ENCODE measurements at regions not wholly inside any gene's neighbourhood (a gene's known extent, or its start where the extent isn't known, plus 50 kb on each side); places are given as distances from the start of the nearest gene placed in this dataset.
A peak's percentile ranks its signal among the peaks of the same experiment; 100 is the strongest.

DNA sequence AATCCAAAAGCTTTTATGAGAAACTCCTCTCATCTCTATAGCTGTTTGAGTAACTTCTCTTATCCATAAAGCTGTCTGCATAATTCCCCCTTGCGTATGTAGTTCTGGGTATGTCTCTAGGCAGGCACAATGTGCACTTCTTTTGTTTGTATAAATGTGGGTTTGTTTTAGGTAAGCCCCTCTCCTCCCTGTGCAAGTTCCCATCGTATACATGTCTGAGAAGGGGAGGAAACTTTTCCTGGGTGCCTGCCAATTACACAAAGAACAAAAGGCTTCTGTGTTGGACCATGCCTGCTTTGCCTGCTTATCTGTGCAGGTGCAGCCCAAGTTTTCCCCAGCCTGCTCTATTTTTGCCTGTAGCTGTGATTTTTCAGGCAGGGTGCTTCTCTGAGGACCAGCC lies 96.7 kb downstream of the CCER1 start:
- no peak for DNase-seq (ENCODE audit: low spot score in 2 of 2)
- TF ChIP-seq POLR2AphosphoS5 (IDR thresholded peaks at IDR 0.05) (no peak), POLR2A (IDR thresholded peaks at IDR 0.05) (no peak)
- Histone ChIP-seq H3K4me1 (no peaks in the 10 kb centered on the region), H3K4me3 (no peak overlapping the region), H3K27ac (no peak overlapping the region), H3K36me3 (no peaks in the 10 kb centered on the region), H3K9me3 (no peaks in the 10 kb centered on the region), H3K27me3 (no peaks in the 10 kb centered on the region)
- intact Hi-C loops (cut with DNase I; ENCODE audit: low total_unique reads), result no loop called here

DNA sequence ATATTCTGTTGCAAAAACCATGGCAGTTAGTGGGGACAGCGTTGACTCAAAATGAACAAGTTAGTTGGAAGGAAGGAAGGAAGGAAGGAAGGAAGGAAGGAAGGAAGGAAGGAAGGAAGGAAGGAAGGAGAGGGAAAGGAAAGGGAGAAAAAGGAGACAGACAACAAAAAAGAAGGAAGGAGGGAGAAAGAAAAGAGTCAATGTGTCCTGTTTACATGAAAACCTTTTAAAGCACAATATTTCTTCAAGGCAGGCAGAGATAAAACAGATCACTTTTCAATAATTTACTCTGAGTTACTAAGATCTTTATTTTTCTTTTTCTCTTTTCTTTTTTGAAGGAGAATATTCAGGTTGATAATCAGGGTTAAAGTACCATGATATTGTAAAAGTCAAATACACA lies 99.4 kb downstream of the CCER1 start:
- TF ChIP-seq POLR2A (IDR thresholded peaks at IDR 0.05), result no peak
- TF ChIP-seq, protein P1, sequence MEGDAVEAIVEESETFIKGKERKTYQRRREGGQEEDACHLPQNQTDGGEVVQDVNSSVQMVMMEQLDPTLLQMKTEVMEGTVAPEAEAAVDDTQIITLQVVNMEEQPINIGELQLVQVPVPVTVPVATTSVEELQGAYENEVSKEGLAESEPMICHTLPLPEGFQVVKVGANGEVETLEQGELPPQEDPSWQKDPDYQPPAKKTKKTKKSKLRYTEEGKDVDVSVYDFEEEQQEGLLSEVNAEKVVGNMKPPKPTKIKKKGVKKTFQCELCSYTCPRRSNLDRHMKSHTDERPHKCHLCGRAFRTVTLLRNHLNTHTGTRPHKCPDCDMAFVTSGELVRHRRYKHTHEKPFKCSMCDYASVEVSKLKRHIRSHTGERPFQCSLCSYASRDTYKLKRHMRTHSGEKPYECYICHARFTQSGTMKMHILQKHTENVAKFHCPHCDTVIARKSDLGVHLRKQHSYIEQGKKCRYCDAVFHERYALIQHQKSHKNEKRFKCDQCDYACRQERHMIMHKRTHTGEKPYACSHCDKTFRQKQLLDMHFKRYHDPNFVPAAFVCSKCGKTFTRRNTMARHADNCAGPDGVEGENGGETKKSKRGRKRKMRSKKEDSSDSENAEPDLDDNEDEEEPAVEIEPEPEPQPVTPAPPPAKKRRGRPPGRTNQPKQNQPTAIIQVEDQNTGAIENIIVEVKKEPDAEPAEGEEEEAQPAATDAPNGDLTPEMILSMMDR (IDR thresholded peaks at IDR 0.05), result no peak
- no peak for TF ChIP-seq POLR2AphosphoS5 (IDR thresholded peaks at IDR 0.05)
- intact Hi-C loops (cut with DNase I; ENCODE audit: low total_unique reads), result no loop called here
- Histone ChIP-seq H3K9me3 (no peaks in the 10 kb centered on the region), H3K27me3 (no peaks in the 10 kb centered on the region), H3K4me1 (no peaks in the 10 kb centered on the region), H3K27ac (no peak overlapping the region), H3K4me3 (no peak overlapping the region), H3K36me3 (no peaks in the 10 kb centered on the region)
- DNase-seq (ENCODE audit: low spot score in 2 of 2), result no peak

DNA sequence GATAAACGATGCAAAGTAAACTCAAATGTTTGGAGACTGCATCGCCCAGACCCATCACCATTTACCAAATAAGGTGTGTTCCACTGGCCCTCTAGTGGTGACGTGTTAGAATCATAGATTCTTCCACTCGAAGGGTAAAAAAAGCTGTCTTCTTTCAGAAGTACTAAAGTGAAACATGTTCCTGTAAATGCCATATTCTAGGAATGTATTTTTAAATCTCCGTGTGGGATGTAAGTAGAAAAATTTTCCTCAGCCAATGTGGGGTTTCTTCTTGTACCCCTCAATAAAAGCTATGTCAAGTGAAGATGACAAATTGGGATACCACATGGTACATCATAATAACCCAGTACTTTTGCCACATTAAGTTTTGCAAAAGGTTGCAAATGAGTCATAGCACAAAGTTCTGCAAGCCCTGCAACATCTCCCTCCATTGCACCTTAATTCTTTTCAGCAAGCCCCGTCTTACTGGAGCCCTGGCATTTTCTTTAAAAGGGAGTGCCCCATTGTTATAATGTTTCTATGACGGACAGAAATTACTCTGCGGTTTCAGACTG lies 100.8 kb downstream of the CCER1 start:
- no peak for DNase-seq (ENCODE audit: low spot score in 2 of 2)
- H3K36me3 ChIP-seq, result no peaks in the 10 kb centered on the region
- intact Hi-C loops (cut with DNase I; ENCODE audit: low total_unique reads), result no loop called here

GRCh38 chr12:90851800-90852718 lies 102.9 kb downstream of the CCER1 start:
- Histone ChIP-seq H3K4me1 (no peaks in the 10 kb centered on the region), H3K27ac (no peak overlapping the region), H3K9me3 (no peaks in the 10 kb centered on the region), H3K4me3 (no peak overlapping the region), H3K36me3 (no peaks in the 10 kb centered on the region), H3K27me3 (no peaks in the 10 kb centered on the region)
- DNase-seq (ENCODE audit: low spot score in 2 of 2), result no peak
- intact Hi-C loops (cut with DNase I; ENCODE audit: low total_unique reads), result no loop called here
- TF ChIP-seq, protein P1 (IDR thresholded peaks at IDR 0.05), result no peak
- TF ChIP-seq POLR2AphosphoS5 (IDR thresholded peaks at IDR 0.05) (no peak), POLR2A (IDR thresholded peaks at IDR 0.05) (no peak)

More for the DNA sequence above, 100.8 kb downstream of the CCER1 start:
- no peaks in the 10 kb centered on the region for H3K27me3 ChIP-seq
- TF ChIP-seq POLR2AphosphoS5 (IDR thresholded peaks at IDR 0.05), result no peak
- TF ChIP-seq POLR2A (IDR thresholded peaks at IDR 0.05), result no peak
- TF ChIP-seq, protein P1 (IDR thresholded peaks at IDR 0.05), result peak; percentile 43 to 58 (median 56)
- no peaks in the 10 kb centered on the region for H3K4me1 ChIP-seq
- no peaks in the 10 kb centered on the region for H3K9me3 ChIP-seq
- H3K4me3 ChIP-seq, result no peak overlapping the region
- H3K27ac ChIP-seq, result no peak overlapping the region

GRCh38 chr12:90842477-90842876 lies 112.5 kb downstream of the CCER1 start:
- TF ChIP-seq POLR2AphosphoS5 (IDR thresholded peaks at IDR 0.05) (no peak), POLR2A (IDR thresholded peaks at IDR 0.05) (no peak)
- TF ChIP-seq, protein P1 (IDR thresholded peaks at IDR 0.05), result no peak
- Histone ChIP-seq H3K9me3 (no peaks in the 10 kb centered on the region), H3K4me1 (no peaks in the 10 kb centered on the region), H3K27ac (no peak overlapping the region), H3K4me3 (no peak overlapping the region), H3K27me3 (no peaks in the 10 kb centered on the region), H3K36me3 (no peaks in the 10 kb centered on the region)
- DNase-seq (ENCODE audit: low spot score in 2 of 2), result no peak
- intact Hi-C loops (cut with DNase I; ENCODE audit: low total_unique reads), result no loop called here
